GM18511 (cell line): ENCODE measurements at regions not wholly inside any gene's neighbourhood (a gene's known extent, or its start where the extent isn't known, plus 50 kb on each side); places are given as distances from the start of the nearest gene placed in this dataset.
"Not testable (repeated sequence)": the region's sequence is repeated elsewhere in the genome, so short reads cannot be mapped to it uniquely, and the experiment has no call there.

Experiments
- ATAC-seq: cut with Tn5 transposase; IDR thresholded peaks from one replicate; pipeline ENCODE4 v1.9.1; 2021; ENCODE audit warnings: mild to moderate bottlenecking, moderate library complexity; ENCODE audit not compliant: unreplicated experiment

DNA sequence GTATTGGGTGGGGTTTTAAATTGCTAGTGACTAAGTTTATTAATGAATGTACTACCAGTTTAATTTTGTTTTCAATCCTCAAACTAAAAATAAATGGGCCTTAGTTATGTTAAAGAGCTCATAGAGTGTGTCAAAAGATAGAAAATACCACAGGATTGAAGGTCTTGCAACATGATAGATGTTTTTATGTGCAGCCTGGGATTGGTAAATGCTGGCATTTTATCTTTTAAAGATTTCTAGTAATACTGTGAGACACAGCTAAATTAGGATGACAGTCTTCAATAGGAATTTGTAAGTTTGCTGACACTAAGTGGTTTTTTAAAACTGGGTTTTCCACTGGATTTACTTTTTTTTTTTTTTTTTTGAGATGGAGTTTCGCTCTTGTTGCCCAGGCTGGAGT is 122.3 kb downstream of the HAUS1 start:
- ATAC-seq = no peak

- not testable (repeated sequence) for ATAC-seq
Measured at GRCh38 chr18:46229641-46230040, 125.5 kb downstream of the HAUS1 start.

GRCh38 chr18:46236156-46236555 is 132.0 kb downstream of the HAUS1 start:
- ATAC-seq = no peak

DNA sequence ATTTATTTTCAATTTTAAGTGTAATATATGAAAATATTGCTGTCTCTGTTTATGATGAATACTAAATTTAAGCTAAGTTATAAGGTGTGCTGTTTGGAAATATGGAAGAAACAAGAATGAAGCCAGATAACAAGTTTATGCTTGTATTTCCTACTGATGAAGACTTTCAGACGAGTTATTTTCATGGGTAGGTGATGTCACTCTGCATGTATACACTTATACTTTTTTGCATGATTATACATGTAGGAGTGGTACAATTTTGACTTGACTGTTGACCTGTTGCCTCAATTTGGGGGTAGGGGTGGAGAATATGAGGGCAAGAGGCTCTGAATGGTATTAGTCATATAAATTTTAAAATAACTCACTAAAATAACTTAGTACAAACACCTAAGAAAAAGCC is 133.7 kb downstream of the HAUS1 start:
- ATAC-seq = no peak

DNA sequence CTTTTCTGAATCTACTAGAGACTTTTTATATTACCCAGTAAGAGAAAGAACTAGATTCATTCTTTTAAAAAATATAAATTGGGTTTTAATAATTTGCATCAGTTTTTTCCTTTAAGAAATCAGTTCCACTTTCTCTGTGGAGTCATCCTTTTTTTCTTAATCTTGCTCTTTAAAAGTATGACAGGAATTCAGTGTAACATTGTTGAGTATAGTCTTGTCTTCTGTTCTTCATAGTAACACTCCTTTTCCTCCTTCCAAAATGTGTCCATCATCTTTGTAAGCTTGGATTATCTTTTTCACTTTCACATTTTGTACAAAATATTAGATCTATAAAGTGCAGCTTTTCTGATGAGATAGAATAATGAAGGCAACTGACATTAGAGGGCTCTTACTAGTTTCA is 135.4 kb downstream of the HAUS1 start:
- no peak for ATAC-seq

GRCh38 chr18:46239998-46240397 is 135.8 kb downstream of the HAUS1 start:
- ATAC-seq = no peak

- ATAC-seq = not testable (repeated sequence)
Measured at GRCh38 chr18:46241393-46241792, 137.2 kb downstream of the HAUS1 start.

- ATAC-seq = no peak
Measured at GRCh38 chr18:46242183-46242582, 138.0 kb downstream of the HAUS1 start.

DNA sequence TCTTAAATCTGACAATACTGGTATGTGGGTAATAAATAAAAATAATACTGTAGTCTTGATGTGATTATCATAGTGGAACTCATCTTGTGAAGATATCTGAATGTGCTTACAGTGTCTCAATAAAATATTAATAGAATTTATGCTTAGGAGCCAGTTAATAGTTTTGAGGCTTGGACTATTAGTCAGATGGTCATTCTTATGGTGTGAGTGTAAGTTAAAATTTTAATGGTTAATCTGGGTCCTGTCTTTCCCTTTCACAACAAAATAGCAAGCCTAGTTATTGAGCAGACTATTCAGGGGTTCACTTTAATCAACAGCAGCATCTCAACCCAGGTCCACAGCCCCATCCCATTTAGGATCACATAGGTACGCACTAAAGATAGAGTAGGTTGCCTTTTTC is 138.9 kb downstream of the HAUS1 start:
- no peak for ATAC-seq

DNA sequence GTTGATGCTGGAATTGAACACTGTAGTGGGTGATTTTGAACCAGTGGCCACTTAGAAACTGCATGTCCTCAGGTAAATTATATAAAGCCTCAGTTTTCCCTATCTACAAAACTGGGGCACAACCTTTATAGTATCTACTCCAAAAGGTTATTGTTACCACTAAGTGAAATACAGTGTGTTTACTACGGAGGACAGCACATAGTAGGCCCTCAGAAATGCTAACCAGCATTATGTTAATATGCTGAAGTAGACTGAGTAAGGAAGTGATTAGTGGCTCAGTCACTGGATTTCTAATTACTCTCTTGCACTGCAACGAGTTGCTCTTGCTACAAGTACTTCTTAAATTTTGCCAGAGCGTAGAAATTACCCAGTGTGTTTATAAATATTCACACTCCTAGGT is 139.5 kb downstream of the HAUS1 start:
- ATAC-seq = no peak

- ATAC-seq = no peak
Measured at GRCh38 chr18:46246101-46246500, 141.9 kb downstream of the HAUS1 start.

- ATAC-seq = no peak
Measured at GRCh38 chr18:46247942-46248341, 143.8 kb downstream of the HAUS1 start.

GRCh38 chr18:46250084-46250811 is 146.1 kb downstream of the HAUS1 start:
- peak; percentile 99 for ATAC-seq

GRCh38 chr18:46250812-46251173 is 146.6 kb downstream of the HAUS1 start:
- peak; percentile 36 for ATAC-seq

DNA sequence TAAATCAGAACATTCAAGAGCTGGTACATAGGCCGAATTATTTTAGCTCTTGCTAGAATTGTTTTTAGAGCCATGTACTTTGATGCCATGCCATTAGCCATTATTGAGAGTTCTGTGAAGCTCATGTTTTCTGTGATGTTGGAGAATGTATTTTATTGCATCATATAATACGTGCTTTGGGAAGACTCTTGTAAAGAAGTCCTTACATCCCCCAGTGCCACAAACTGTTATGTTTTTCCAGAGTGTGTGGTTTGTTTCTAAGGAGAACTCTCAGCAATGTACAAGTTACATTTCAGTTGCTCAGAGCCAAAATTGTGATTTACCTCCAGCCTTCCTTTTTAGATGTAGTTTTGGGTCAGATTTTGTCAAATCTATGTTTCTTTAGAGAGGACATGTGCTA is 148.6 kb downstream of the HAUS1 start:
- ATAC-seq = no peak

DNA sequence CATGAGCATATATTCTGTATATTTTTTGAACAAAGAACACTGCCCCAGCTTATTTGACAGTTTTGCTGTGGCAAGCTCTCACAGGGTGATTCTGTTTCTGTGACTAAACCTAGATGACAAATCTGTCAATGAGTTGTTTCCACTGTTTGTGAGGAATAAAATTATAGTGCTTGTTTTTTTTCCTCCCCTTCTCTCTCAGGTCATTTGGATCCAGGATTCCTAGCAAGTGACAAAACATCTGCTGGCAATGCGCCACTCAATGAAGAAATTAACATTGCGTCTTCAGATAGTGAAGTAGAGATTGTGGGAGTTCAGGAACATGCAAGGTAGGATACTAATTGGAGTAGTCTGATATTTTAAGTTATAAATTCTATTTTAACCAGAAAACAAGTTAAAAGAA is 149.3 kb downstream of the HAUS1 start:
- ATAC-seq = no peak

DNA sequence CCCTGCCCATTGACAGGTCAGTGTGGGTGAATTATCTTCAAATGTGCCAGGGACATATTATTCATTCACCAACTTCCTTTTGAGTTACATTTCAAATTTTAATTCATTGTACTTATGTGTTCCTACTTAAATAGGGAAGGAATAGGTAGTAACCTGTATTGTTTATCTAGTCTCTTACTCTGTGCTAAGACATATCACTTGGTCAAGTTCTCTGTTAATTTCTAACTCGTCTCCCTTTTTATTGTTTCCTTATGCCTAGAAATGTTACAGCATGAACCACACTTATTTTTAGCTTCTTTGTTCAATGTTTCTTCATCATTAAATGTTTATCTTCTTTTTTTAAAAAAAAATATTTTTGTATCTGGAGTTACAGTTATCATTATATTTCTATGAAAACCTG is 151.9 kb downstream of the HAUS1 start:
- no peak for ATAC-seq

DNA sequence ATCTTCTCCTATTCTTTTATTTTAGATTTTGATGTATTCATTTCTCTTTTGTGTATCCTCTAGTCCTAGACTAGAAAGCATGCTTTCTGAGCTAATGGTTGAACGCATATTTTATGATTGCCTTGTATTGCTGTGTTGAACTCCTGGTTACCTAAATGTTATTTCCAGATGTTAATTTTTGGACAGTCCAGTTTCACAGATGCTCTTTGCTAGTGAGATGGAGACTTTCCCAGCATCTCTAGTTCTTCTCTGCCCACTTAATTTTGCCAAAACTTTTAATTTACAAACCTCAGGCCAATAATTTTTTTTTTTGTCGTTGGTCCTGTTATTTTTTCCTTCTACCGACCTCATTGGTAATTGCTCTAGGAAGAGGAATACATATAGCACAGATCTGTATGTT is 153.2 kb downstream of the HAUS1 start:
- no peak for ATAC-seq

DNA sequence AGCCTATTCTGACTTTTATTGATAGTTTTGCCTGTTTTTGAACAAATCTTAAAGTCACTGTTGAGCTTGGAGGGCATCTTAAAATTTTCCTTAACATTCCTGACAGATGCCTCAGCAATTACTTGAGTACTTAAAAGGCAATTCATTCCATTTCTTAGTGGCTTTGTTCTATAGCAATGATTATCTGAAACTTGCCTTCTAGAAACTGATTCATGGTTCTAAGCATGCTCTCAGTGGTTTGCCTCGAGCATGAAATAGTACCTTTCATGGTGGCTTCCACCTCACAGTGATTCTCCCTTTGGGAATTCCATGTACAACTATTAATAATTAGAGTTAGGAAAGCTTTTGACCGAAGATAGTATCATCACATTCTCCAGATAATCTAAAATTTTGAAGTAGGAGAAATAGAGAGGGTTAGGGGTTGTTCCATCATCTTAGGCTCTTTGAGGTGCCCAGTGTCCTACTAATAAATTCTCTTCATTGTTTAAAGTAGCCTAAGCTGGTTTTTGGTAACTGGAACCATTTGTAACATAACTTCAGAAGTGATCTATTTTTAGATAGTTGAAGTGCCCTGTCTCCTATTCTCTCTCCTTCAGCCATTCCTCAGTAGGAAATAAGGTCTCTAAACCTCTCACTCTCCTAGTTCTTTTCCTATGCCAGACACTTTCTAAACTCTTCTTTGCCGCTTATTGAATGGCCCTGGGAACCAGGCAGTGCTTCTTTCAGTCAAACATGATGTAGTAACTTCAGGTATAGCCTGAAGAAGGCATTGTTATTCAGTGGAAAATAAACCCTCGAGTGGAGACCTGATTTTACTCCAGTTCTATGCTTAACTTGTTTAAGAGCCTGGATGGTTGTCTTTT is 156.1 kb downstream of the HAUS1 start:
- ATAC-seq = no peak

DNA sequence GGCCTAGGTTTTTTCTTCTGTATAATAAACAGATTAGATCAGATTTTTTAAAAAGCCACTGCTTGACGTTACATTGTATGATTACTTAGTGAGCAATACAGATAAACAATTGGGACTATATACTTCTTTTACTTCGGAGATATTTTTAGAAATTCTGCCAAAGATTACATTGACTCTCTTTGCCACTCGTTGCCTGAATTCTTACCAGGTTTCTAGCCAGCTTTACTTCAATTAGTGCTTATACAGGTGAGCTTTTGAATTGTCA is 156.6 kb downstream of the HAUS1 start:
- ATAC-seq = no peak

DNA sequence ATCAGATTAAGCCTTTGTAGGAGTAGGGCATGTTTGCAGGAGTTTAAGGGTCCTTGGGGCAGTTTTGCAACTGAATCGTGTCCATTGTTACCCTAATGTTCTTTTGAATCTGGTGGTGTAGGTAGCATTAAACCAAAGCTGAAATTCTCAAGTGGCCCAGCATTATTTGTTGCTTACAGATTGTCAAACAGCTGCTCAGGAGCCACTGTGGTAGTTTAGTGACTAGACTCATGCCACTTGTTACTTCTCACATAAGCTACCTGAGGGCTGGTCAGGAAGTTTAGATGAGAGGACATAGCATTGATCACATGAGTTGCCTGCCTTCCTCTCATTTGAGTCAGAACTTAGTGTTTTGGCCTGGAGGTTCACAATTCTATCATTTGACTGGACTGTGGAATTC is 157.6 kb downstream of the HAUS1 start:
- no peak for ATAC-seq

- ATAC-seq = no peak
Measured at GRCh38 chr18:46262856-46263255, 158.7 kb downstream of the HAUS1 start.

- peak; percentile 62 for ATAC-seq
Measured at GRCh38 chr18:46264255-46264654, 160.1 kb downstream of the HAUS1 start.
